GM19395 (cell line): ENCODE measurements at regions not wholly inside any gene's neighbourhood (a gene's known extent, or its start where the extent isn't known, plus 50 kb on each side); places are given as distances from the start of the nearest gene placed in this dataset.
"Not testable (repeated sequence)": the region's sequence is repeated elsewhere in the genome, so short reads cannot be mapped to it uniquely, and the experiment has no call there.

Experiments used
- ATAC-seq: cut with Tn5 transposase; IDR thresholded peaks from one replicate; pipeline ENCODE4 v1.9.1; 2021; ENCODE audit warnings: mild to moderate bottlenecking, moderate library complexity; ENCODE audit not compliant: unreplicated experiment

GRCh38 chr10:90111671-90112070 lies 410.3 kb downstream of the KIF20B start:
- ATAC-seq, result no peak

- no peak for ATAC-seq
Observed at GRCh38 chr10:90112681-90113080, 411.3 kb downstream of the KIF20B start.

- not testable (repeated sequence) for ATAC-seq
Observed at GRCh38 chr10:90118567-90118966, 417.2 kb downstream of the KIF20B start.

GRCh38 chr10:90119631-90120280 lies 418.4 kb downstream of the KIF20B start:
- ATAC-seq, result not testable (repeated sequence)

- no peak for ATAC-seq
Observed at GRCh38 chr10:90125456-90126255, 424.3 kb downstream of the KIF20B start.

GRCh38 chr10:90126256-90126595 lies 424.8 kb downstream of the KIF20B start:
- ATAC-seq, result no peak

- peak; percentile 63 for ATAC-seq
Observed at GRCh38 chr10:90130321-90131086, 429.1 kb downstream of the KIF20B start.

- ATAC-seq, result no peak
Observed at GRCh38 chr10:90133606-90134005, 432.2 kb downstream of the KIF20B start.

- ATAC-seq, result no peak
Observed at GRCh38 chr10:90136731-90137316, 435.4 kb downstream of the KIF20B start.

- ATAC-seq, result no peak
Observed at GRCh38 chr10:90138844-90139243, 437.5 kb downstream of the KIF20B start.

GRCh38 chr10:90141791-90142190 lies 440.4 kb downstream of the KIF20B start:
- ATAC-seq, result no peak

GRCh38 chr10:90143937-90144336 lies 442.5 kb downstream of the KIF20B start:
- ATAC-seq, result no peak

- no peak for ATAC-seq
Observed at GRCh38 chr10:90148116-90148855, 446.9 kb downstream of the KIF20B start.

GRCh38 chr10:90149563-90149962 lies 448.2 kb downstream of the KIF20B start:
- ATAC-seq, result no peak

- no peak for ATAC-seq
Observed at GRCh38 chr10:90162271-90162853, 461.0 kb downstream of the KIF20B start.

- peak; percentile 89 for ATAC-seq
Observed at GRCh38 chr10:90167174-90168064, 466.0 kb downstream of the KIF20B start.

- ATAC-seq, result no peak
Observed at GRCh38 chr10:90168244-90168643, 466.9 kb downstream of the KIF20B start.

GRCh38 chr10:90171014-90171722 lies 469.8 kb downstream of the KIF20B start:
- ATAC-seq, result no peak

GRCh38 chr10:90174531-90174930 lies 473.1 kb downstream of the KIF20B start:
- ATAC-seq, result no peak
